ENCODE measurements at regions not wholly inside any gene's neighbourhood (a gene's known extent, or its start where the extent isn't known, plus 50 kb on each side); places are given as distances from the start of the nearest gene placed in this dataset.
"Not testable (repeated sequence)": the region's sequence is repeated elsewhere in the genome, so short reads cannot be mapped to it uniquely, and the experiment has no call there.

- no peaks in the 10 kb centered on the region for H3K36me3 ChIP-seq (ENCODE audit: control insufficient read depth, insufficient read depth, low read length)
- intact Hi-C loops (cut with micrococcal nuclease; ENCODE audit: unreplicated experiment), result no loop called here
- Mint-ChIP-seq H3K9me3 (ENCODE audit: unreplicated experiment) (peaks cover 7% of the 10 kb centered on the region), H3K36me3 (ENCODE audit: insufficient read depth, unreplicated experiment) (no peaks in the 10 kb centered on the region), H3K4me1 (ENCODE audit: low read depth, unreplicated experiment) (no peaks in the 10 kb centered on the region), H3K27me3 (ENCODE audit: insufficient read depth, unreplicated experiment) (no peaks in the 10 kb centered on the region), H3K4me3 (ENCODE audit: unreplicated experiment) (no peak overlapping the region), H3K27ac (ENCODE audit: unreplicated experiment) (no peak overlapping the region)
- ChIA-PET CTCF (no interaction called here), POLR2A (no interaction called here)
- BruUV-seq (replicated peaks), result no TSS peak
- no peak for TF ChIP-seq CTCF (IDR thresholded peaks at IDR 0.05; ENCODE audit: insufficient read depth in 1 of 2, low read depth in 1 of 2, low read length in 1 of 2, severe bottlenecking in 1 of 2, unreplicated experiment in 1 of 2)
- H3K27me3 ChIP-seq (replicated peaks; ENCODE audit: control insufficient read depth, insufficient read depth, low read length), result no peaks in the 10 kb centered on the region
- no peak for DNase-seq
- no peaks in the 10 kb centered on the region for H3K9me3 ChIP-seq
- H3K4me3 ChIP-seq (ENCODE audit: low read depth, low read length), result no peak overlapping the region
- H3K4me1 ChIP-seq, result no peaks in the 10 kb centered on the region
Measured at GRCh38 chr6:141050471-141050870, 1082.3 kb upstream of the GJE1 start.

- Histone ChIP-seq H3K9me3 (no peaks in the 10 kb centered on the region), H3K36me3 (ENCODE audit: control insufficient read depth, insufficient read depth, low read length) (no peaks in the 10 kb centered on the region), H3K27me3 (replicated peaks; ENCODE audit: control insufficient read depth, insufficient read depth, low read length) (no peaks in the 10 kb centered on the region), H3K4me3 (ENCODE audit: low read depth, low read length) (no peak overlapping the region), H3K4me1 (no peaks in the 10 kb centered on the region)
- H3K4me3 Mint-ChIP-seq (ENCODE audit: unreplicated experiment), result no peak overlapping the region
- intact Hi-C loops (cut with micrococcal nuclease; ENCODE audit: unreplicated experiment), result no loop called here
- H3K4me1 Mint-ChIP-seq (ENCODE audit: low read depth, unreplicated experiment), result no peaks in the 10 kb centered on the region
- BruUV-seq (replicated peaks), result no TSS peak
- DNase-seq, result no peak
- no peak overlapping the region for H3K27ac Mint-ChIP-seq (ENCODE audit: unreplicated experiment)
- ChIA-PET CTCF (no interaction called here), POLR2A (no interaction called here)
- H3K36me3 Mint-ChIP-seq (ENCODE audit: insufficient read depth, unreplicated experiment), result no peaks in the 10 kb centered on the region
- no peaks in the 10 kb centered on the region for H3K27me3 Mint-ChIP-seq (ENCODE audit: insufficient read depth, unreplicated experiment)
- TF ChIP-seq CTCF (IDR thresholded peaks at IDR 0.05; ENCODE audit: insufficient read depth in 1 of 2, low read depth in 1 of 2, low read length in 1 of 2, severe bottlenecking in 1 of 2, unreplicated experiment in 1 of 2), result no peak
- peaks cover 7% of the 10 kb centered on the region for H3K9me3 Mint-ChIP-seq (ENCODE audit: unreplicated experiment)
Measured at GRCh38 chr6:141048451-141048850, 1084.3 kb upstream of the GJE1 start.

- H3K4me3 Mint-ChIP-seq (ENCODE audit: unreplicated experiment); H3K9me3 ChIP-seq; DNase-seq; H3K9me3 Mint-ChIP-seq (ENCODE audit: unreplicated experiment); H3K4me3 ChIP-seq (ENCODE audit: low read depth, low read length); intact Hi-C loops (cut with micrococcal nuclease; ENCODE audit: unreplicated experiment); H3K27me3 ChIP-seq (replicated peaks; ENCODE audit: control insufficient read depth, insufficient read depth, low read length); H3K4me1 Mint-ChIP-seq (ENCODE audit: low read depth, unreplicated experiment); H3K27ac Mint-ChIP-seq (ENCODE audit: unreplicated experiment); H3K4me1 ChIP-seq; H3K36me3 ChIP-seq (ENCODE audit: control insufficient read depth, insufficient read depth, low read length); BruUV-seq (replicated peaks); H3K27me3 Mint-ChIP-seq (ENCODE audit: insufficient read depth, unreplicated experiment); POLR2A ChIA-PET; CTCF ChIA-PET; H3K36me3 Mint-ChIP-seq (ENCODE audit: insufficient read depth, unreplicated experiment): not testable (repeated sequence)
Measured at GRCh38 chr6:141046496-141046895, 1086.2 kb upstream of the GJE1 start.

GRCh38 chr6:141041596-141042087 is 1091.1 kb upstream of the GJE1 start:
- no peak for DNase-seq
- Histone ChIP-seq H3K9me3 (0 out of 2 replicates have a peak, but pooled peaks cover 4% of the 10 kb centered on the region), H3K4me1 (no peaks in the 10 kb centered on the region), H3K36me3 (ENCODE audit: control insufficient read depth, insufficient read depth, low read length) (no peaks in the 10 kb centered on the region), H3K27me3 (replicated peaks; ENCODE audit: control insufficient read depth, insufficient read depth, low read length) (no peaks in the 10 kb centered on the region), H3K4me3 (ENCODE audit: low read depth, low read length) (no peak overlapping the region)
- CTCF ChIA-PET, result no interaction called here
- H3K27me3 Mint-ChIP-seq (ENCODE audit: insufficient read depth, unreplicated experiment), result no peaks in the 10 kb centered on the region
- POLR2A ChIA-PET, result no interaction called here
- no peak for TF ChIP-seq CTCF (IDR thresholded peaks at IDR 0.05; ENCODE audit: insufficient read depth in 1 of 2, low read depth in 1 of 2, low read length in 1 of 2, severe bottlenecking in 1 of 2, unreplicated experiment in 1 of 2)
- H3K4me1 Mint-ChIP-seq (ENCODE audit: low read depth, unreplicated experiment), result no peaks in the 10 kb centered on the region
- no peak overlapping the region for H3K4me3 Mint-ChIP-seq (ENCODE audit: unreplicated experiment)
- BruUV-seq (replicated peaks), result no TSS peak
- intact Hi-C loops (cut with micrococcal nuclease; ENCODE audit: unreplicated experiment), result no loop called here
- H3K9me3 Mint-ChIP-seq (ENCODE audit: unreplicated experiment), result peaks cover 7% of the 10 kb centered on the region
- no peak overlapping the region for H3K27ac Mint-ChIP-seq (ENCODE audit: unreplicated experiment)
- H3K36me3 Mint-ChIP-seq (ENCODE audit: insufficient read depth, unreplicated experiment), result no peaks in the 10 kb centered on the region
